K562 (cell line): ENCODE measurements at regions not wholly inside any gene's neighbourhood (a gene's known extent, or its start where the extent isn't known, plus 50 kb on each side); places are given as distances from the start of the nearest gene placed in this dataset.

ENCODE experiments used
- ATAC-seq: fragments of 200-7000 bp; cut with Tn5 transposase; 3 replicates; pipeline ENCODE4 v1.9.1; 2020; ENCODE audit warnings: moderate library complexity
- BruUV-seq: library from RNA; stranded (reverse); fragments of 400-500 nt; replicated peaks from 2 replicates; lab custom pipeline; 2021; lab: Mats Ljungman, UMichigan
- CTCF ChIA-PET: fragments of 300-600 bp; formaldehyde crosslinking; extraction: SDS; loops from one replicate; lab custom pipeline; 2021; ENCODE audit warnings: low intra/inter-chr PET ratio; lab: Yijun Ruan, JAX
- POLR2A ChIA-PET: fragments of 300-600, 350-650 bp; sonication (Branson Sonifier 250); formaldehyde crosslinking; extraction: SDS; loops from one replicate; lab custom pipeline; 2021; ENCODE audit warnings: antibody characterized with exemption, inconsistent platforms; lab: Yijun Ruan, JAX
- DNase-seq, 4 experiments: peaks; one replicate each; pipeline versions ENCODE4 v3.0.0 to v3.0.0-alpha.2; 2011 to 2018; ENCODE audit warnings: low spot score in 3 of 4, mixed read lengths in 3 of 4; ENCODE audit errors: extremely low read depth in 1 of 4
- FAIRE-seq: peaks from 2 replicates; lab custom pipeline; 2011; peaks lifted over from hg19 to GRCh38; lab: Jason Lieb, UNC
- H2AFZ ChIP-seq: 2 replicates; pipeline ENCODE4 v1.6.0; 2011; ENCODE audit warnings: low read depth, low read length, control low read depth, inconsistent platforms
- H3K27ac ChIP-seq: fragments of 200-600 bp; 3 replicates; pipeline ENCODE4 v1.8.0; 2011; ENCODE audit warnings: low read depth, mild to moderate bottlenecking, control low read depth, inconsistent platforms, low read length, moderate library complexity, mixed read lengths; ENCODE audit errors: extremely low read depth
- H3K27me3 ChIP-seq, 2 experiments: fragments of 300-600 bp in 1 of 2; 2 replicates in 1 of 2; 3 replicates in 1 of 2; pipeline versions ENCODE4 v1.6.0 to v1.8.0; 2011; ENCODE audit warnings: inconsistent platforms in 2 of 2, low read length in 2 of 2, mild to moderate bottlenecking in 1 of 2, mixed read lengths in 1 of 2, moderate library complexity in 1 of 2; ENCODE audit not compliant: control insufficient read depth in 2 of 2, insufficient read depth in 2 of 2
- H3K36me3 ChIP-seq: fragments of 300-600 bp; 3 replicates; pipeline ENCODE4 v1.8.0; 2011; ENCODE audit warnings: mild to moderate bottlenecking, low read length, inconsistent platforms; ENCODE audit not compliant: control insufficient read depth, insufficient read depth
- H3K4me1 ChIP-seq, 2 experiments: fragments of 200-600 bp in 1 of 2; replicated peaks in 1 of 2; 2 replicates in 1 of 2; 3 replicates in 1 of 2; pipeline versions ENCODE4 v1.5.1 to v1.8.0; 2011; ENCODE audit warnings: inconsistent platforms in 2 of 2, low read length in 2 of 2, mild to moderate bottlenecking in 1 of 2, mixed read lengths in 1 of 2, moderate library complexity in 1 of 2; ENCODE audit not compliant: control insufficient read depth in 2 of 2, insufficient read depth in 2 of 2
- H3K4me2 ChIP-seq: 2 replicates; pipeline ENCODE4 v1.6.1; 2011; ENCODE audit warnings: low read length, control low read depth, inconsistent platforms, mixed read lengths; ENCODE audit not compliant: insufficient read depth
- H3K4me3 ChIP-seq: fragments of 200-600 bp; sonication (generic), shearing (Covaris generic); 2 replicates; pipeline ENCODE4 v1.5.1; 2016; ENCODE audit warnings: control low read depth, inconsistent platforms
- H3K79me2 ChIP-seq: fragments of 200-600 bp; 3 replicates; pipeline ENCODE4 v1.8.0; 2011; ENCODE audit warnings: low read length, inconsistent platforms; ENCODE audit not compliant: control insufficient read depth, insufficient read depth
- H3K9ac ChIP-seq, 2 experiments: 2 replicates each; pipeline versions ENCODE4 v1.6.0 to v1.6.1; 2011; ENCODE audit warnings: low read depth in 2 of 2, low read length in 2 of 2, control low read depth in 1 of 2, inconsistent platforms in 1 of 2, mild to moderate bottlenecking in 1 of 2, mixed read lengths in 1 of 2; ENCODE audit not compliant: insufficient read depth in 1 of 2
- H3K9me1 ChIP-seq: one replicate; pipeline ENCODE4 v1.6.0; 2011; ENCODE audit warnings: inconsistent platforms, mild to moderate bottlenecking, low read length, moderate library complexity; ENCODE audit not compliant: control insufficient read depth, insufficient read depth
- H3K9me3 ChIP-seq: replicated peaks from 2 replicates; pipeline ENCODE4 v1.5.1; 2011; ENCODE audit warnings: low read depth, low read length, inconsistent platforms; ENCODE audit not compliant: control insufficient read depth, insufficient read depth
- H4K20me1 ChIP-seq: replicated peaks from 2 replicates; pipeline ENCODE4 v1.6.1; 2011; ENCODE audit warnings: low read length, inconsistent platforms, mixed read lengths; ENCODE audit not compliant: control insufficient read depth, insufficient read depth
- WGBS: fragments of 100-300 bp; shearing (Covaris generic); methylation state at CpG from one replicate; pipeline ENCODE4 v1.1.6; 2016; ENCODE audit warnings: low coverage, mixed read lengths; ENCODE audit not compliant: insufficient coverage; ENCODE audit errors: missing lambda C conversion rate; 5-methylcytosine and 5-hydroxymethylcytosine counted together
- in situ Hi-C: fragments of 300-500 bp; cut with MboI; formaldehyde crosslinking; loops from 4 replicates; pipeline ENCODE4 v1.15.0; 2018; ENCODE audit warnings: inconsistent platforms, mixed read lengths
- intact Hi-C: fragments of 100-400 bp; cut with micrococcal nuclease; formaldehyde crosslinking; loops from 2 replicates; pipeline ENCODE4 v1.14.2; 2022
- TF ChIP-seq, protein P1 (sequence below): sonication (generic); formaldehyde crosslinking; IDR thresholded peaks from 2 replicates; pipeline ENCODE4 v1.5.0; 2020; ENCODE audit warnings: missing genetic modification reagents
- TF ChIP-seq, protein P2 (sequence below): sonication (generic); formaldehyde crosslinking; IDR thresholded peaks from 2 replicates; pipeline ENCODE4 v1.8.1; 2023; ENCODE audit warnings: missing genetic modification reagents, mild to moderate bottlenecking, borderline replicate concordance

DNA sequence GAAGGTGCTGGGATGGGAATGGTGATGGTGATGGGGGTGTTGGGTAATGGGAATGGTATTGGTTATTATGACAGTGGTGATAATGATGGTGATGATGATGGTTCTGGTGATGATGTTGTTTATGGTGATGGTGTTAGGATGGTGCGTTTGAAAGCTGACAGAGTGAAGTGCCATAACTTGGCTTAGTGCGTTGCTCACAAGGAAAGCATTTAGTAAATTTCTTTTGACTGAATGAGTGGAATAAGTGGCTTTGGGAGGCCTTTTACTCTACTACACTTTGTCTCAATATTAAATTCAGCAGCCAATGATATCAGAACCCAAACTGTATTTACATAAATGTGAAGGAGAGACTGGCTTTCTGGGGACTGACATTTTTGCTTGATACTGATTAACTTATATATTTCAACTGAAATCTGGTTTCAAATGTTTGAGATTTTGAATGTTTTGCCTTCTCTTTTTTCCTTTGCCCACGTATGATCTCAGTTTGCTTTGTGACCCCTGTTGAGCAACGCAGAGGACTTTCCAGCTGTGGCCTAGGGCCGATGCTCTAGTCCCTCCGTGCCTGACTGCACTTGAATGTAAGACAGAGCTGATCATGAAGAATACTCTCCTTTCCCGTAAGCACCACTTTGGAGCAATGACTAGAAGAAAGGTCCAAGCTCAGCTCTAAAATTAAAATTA is 128.5 kb upstream of the SH3BP4 start:
- Histone ChIP-seq H4K20me1 (no peaks in the 10 kb centered on the region; the same call in 1 of the 2 replicates), H3K9ac (no peak overlapping the region), H3K27me3 (no peaks in the 10 kb centered on the region), H3K9me1 (no peaks in the 10 kb centered on the region), H3K27ac (no peak overlapping the region), H3K36me3 (no peaks in the 10 kb centered on the region), H2AFZ (no peak overlapping the region), H3K4me2 (no peak overlapping the region), H3K79me2 (no peaks in the 10 kb centered on the region), H3K4me1 (no peaks in the 10 kb centered on the region), H3K4me3 (no peak overlapping the region), H3K9me3 (no peaks in the 10 kb centered on the region)
- TF ChIP-seq, protein P1, sequence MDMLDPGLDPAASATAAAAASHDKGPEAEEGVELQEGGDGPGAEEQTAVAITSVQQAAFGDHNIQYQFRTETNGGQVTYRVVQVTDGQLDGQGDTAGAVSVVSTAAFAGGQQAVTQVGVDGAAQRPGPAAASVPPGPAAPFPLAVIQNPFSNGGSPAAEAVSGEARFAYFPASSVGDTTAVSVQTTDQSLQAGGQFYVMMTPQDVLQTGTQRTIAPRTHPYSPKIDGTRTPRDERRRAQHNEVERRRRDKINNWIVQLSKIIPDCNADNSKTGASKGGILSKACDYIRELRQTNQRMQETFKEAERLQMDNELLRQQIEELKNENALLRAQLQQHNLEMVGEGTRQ = no peak
- TF ChIP-seq, protein P2, sequence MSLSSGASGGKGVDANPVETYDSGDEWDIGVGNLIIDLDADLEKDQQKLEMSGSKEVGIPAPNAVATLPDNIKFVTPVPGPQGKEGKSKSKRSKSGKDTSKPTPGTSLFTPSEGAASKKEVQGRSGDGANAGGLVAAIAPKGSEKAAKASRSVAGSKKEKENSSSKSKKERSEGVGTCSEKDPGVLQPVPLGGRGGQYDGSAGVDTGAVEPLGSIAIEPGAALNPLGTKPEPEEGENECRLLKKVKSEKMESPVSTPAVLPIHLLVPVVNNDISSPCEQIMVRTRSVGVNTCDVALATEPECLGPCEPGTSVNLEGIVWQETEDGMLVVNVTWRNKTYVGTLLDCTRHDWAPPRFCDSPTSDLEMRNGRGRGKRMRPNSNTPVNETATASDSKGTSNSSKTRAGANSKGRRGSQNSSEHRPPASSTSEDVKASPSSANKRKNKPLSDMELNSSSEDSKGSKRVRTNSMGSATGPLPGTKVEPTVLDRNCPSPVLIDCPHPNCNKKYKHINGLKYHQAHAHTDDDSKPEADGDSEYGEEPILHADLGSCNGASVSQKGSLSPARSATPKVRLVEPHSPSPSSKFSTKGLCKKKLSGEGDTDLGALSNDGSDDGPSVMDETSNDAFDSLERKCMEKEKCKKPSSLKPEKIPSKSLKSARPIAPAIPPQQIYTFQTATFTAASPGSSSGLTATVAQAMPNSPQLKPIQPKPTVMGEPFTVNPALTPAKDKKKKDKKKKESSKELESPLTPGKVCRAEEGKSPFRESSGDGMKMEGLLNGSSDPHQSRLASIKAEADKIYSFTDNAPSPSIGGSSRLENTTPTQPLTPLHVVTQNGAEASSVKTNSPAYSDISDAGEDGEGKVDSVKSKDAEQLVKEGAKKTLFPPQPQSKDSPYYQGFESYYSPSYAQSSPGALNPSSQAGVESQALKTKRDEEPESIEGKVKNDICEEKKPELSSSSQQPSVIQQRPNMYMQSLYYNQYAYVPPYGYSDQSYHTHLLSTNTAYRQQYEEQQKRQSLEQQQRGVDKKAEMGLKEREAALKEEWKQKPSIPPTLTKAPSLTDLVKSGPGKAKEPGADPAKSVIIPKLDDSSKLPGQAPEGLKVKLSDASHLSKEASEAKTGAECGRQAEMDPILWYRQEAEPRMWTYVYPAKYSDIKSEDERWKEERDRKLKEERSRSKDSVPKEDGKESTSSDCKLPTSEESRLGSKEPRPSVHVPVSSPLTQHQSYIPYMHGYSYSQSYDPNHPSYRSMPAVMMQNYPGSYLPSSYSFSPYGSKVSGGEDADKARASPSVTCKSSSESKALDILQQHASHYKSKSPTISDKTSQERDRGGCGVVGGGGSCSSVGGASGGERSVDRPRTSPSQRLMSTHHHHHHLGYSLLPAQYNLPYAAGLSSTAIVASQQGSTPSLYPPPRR = no peak
- no peak for ATAC-seq
- no peak for DNase-seq
- in situ Hi-C loops (no loop called here), intact Hi-C loops (no loop called here)
- 0% methylated on average over 7 of the region's 7 CpGs for WGBS
- no TSS peak for BruUV-seq
- FAIRE-seq = no peak
- POLR2A ChIA-PET = no interaction called here
- CTCF ChIA-PET = no interaction called here
